ENCODE measurements at regions not wholly inside any gene's neighbourhood (a gene's known extent, or its start where the extent isn't known, plus 50 kb on each side); places are given as distances from the start of the nearest gene placed in this dataset.

DNA sequence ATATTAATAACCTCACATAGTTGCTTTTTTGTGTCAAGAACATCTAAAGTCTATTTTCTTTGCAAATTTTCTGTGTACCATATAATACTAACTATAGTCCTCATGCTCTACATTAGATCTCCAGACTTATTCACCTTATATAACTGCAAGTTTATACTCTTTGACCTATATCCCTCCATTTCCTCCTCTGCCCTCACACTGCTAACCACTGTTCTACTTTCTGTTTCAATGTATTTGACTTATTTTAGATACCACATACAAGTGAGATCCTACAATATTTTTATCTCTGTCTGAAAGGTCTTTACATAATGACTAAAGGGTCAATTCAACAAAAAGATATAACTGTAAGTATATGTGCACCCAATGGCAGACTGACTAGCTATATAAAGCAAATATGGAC is 789.7 kb upstream of the ZNF608 start:
- BruUV-seq (replicated peaks) = no TSS peak
- Histone ChIP-seq H3K4me1 (no peaks in the 10 kb centered on the region), H3K36me3 (ENCODE audit: control insufficient read depth, insufficient read depth, low read length) (no peaks in the 10 kb centered on the region), H3K4me3 (ENCODE audit: low read depth, low read length) (no peak overlapping the region), H3K9me3 (peaks cover 13% of the 10 kb centered on the region), H3K27me3 (replicated peaks; ENCODE audit: control insufficient read depth, insufficient read depth, low read length) (no peaks in the 10 kb centered on the region)
- POLR2A ChIA-PET = no interaction called here
- intact Hi-C loops (cut with micrococcal nuclease; ENCODE audit: unreplicated experiment) = no loop called here
- peaks cover 36% of the 10 kb centered on the region for H3K9me3 Mint-ChIP-seq (ENCODE audit: unreplicated experiment)
- TF ChIP-seq, protein P1, sequence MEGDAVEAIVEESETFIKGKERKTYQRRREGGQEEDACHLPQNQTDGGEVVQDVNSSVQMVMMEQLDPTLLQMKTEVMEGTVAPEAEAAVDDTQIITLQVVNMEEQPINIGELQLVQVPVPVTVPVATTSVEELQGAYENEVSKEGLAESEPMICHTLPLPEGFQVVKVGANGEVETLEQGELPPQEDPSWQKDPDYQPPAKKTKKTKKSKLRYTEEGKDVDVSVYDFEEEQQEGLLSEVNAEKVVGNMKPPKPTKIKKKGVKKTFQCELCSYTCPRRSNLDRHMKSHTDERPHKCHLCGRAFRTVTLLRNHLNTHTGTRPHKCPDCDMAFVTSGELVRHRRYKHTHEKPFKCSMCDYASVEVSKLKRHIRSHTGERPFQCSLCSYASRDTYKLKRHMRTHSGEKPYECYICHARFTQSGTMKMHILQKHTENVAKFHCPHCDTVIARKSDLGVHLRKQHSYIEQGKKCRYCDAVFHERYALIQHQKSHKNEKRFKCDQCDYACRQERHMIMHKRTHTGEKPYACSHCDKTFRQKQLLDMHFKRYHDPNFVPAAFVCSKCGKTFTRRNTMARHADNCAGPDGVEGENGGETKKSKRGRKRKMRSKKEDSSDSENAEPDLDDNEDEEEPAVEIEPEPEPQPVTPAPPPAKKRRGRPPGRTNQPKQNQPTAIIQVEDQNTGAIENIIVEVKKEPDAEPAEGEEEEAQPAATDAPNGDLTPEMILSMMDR (IDR thresholded peaks at IDR 0.05; ENCODE audit: insufficient read depth in 1 of 2, low read depth in 1 of 2, low read length in 1 of 2, severe bottlenecking in 1 of 2, unreplicated experiment in 1 of 2) = no peak
- no peaks in the 10 kb centered on the region for H3K36me3 Mint-ChIP-seq (ENCODE audit: insufficient read depth, unreplicated experiment)
- CTCF ChIA-PET = no interaction called here
- no peak overlapping the region for H3K4me3 Mint-ChIP-seq (ENCODE audit: unreplicated experiment)
- H3K27me3 Mint-ChIP-seq (ENCODE audit: insufficient read depth, unreplicated experiment) = no peaks in the 10 kb centered on the region
- H3K27ac Mint-ChIP-seq (ENCODE audit: unreplicated experiment) = no peak overlapping the region
- DNase-seq = no peak
- H3K4me1 Mint-ChIP-seq (ENCODE audit: low read depth, unreplicated experiment) = no peaks in the 10 kb centered on the region

DNA sequence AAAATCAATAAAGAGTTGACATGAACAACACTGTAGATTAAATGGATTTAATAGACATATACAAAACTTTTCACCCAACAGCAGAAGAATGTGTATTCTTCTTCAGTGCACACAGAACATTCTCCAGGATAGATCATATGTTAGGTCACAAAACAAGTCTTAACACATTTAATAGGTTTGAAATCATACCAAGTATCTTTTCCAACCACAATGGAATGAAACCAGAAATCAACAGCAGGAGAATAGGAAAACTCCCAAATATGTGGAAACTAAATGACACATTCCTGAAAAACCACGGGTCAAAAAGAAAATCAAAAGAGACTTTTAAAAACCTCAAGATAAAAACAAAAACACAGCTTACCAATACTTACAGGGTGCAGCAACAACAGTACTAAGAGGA is 790.1 kb upstream of the ZNF608 start:
- DNase-seq = no peak
- ChIA-PET POLR2A (no interaction called here), CTCF (no interaction called here)
- Mint-ChIP-seq H3K27me3 (ENCODE audit: insufficient read depth, unreplicated experiment) (no peaks in the 10 kb centered on the region), H3K9me3 (ENCODE audit: unreplicated experiment) (peaks cover 36% of the 10 kb centered on the region), H3K27ac (ENCODE audit: unreplicated experiment) (no peak overlapping the region), H3K36me3 (ENCODE audit: insufficient read depth, unreplicated experiment) (no peaks in the 10 kb centered on the region), H3K4me3 (ENCODE audit: unreplicated experiment) (no peak overlapping the region), H3K4me1 (ENCODE audit: low read depth, unreplicated experiment) (no peaks in the 10 kb centered on the region)
- peaks cover 13% of the 10 kb centered on the region for H3K9me3 ChIP-seq
- H3K27me3 ChIP-seq (replicated peaks; ENCODE audit: control insufficient read depth, insufficient read depth, low read length) = no peaks in the 10 kb centered on the region
- H3K4me3 ChIP-seq (ENCODE audit: low read depth, low read length) = no peak overlapping the region
- intact Hi-C loops (cut with micrococcal nuclease; ENCODE audit: unreplicated experiment) = no loop called here
- H3K4me1 ChIP-seq = no peaks in the 10 kb centered on the region
- TF ChIP-seq, protein P1 (IDR thresholded peaks at IDR 0.05; ENCODE audit: insufficient read depth in 1 of 2, low read depth in 1 of 2, low read length in 1 of 2, severe bottlenecking in 1 of 2, unreplicated experiment in 1 of 2) = no peak
- BruUV-seq (replicated peaks) = no TSS peak
- no peaks in the 10 kb centered on the region for H3K36me3 ChIP-seq (ENCODE audit: control insufficient read depth, insufficient read depth, low read length)

DNA sequence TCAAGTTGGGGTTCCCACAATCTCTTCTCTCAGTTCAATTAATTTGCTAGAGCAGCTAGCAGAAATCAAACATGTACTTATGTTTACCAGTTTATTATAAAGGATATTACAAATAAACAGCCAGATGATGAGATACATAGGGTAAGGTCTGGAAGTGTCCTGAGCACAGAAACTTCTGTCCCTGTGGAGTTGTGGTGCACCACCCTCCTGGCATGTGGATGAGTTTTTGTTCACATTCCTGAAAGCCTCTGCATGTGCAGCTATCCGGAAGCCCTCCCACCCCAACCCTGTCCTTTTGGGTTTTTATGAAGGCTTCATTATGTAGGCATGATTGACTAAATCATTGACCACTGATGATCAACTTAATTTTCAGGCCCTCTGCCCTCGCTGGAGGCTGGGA is 791.2 kb upstream of the ZNF608 start:
- ChIA-PET POLR2A (no interaction called here), CTCF (no interaction called here)
- Histone ChIP-seq H3K9me3 (peaks cover 13% of the 10 kb centered on the region), H3K27me3 (replicated peaks; ENCODE audit: control insufficient read depth, insufficient read depth, low read length) (no peaks in the 10 kb centered on the region), H3K4me1 (no peaks in the 10 kb centered on the region), H3K4me3 (ENCODE audit: low read depth, low read length) (no peak overlapping the region), H3K36me3 (ENCODE audit: control insufficient read depth, insufficient read depth, low read length) (no peaks in the 10 kb centered on the region)
- Mint-ChIP-seq H3K36me3 (ENCODE audit: insufficient read depth, unreplicated experiment) (no peaks in the 10 kb centered on the region), H3K9me3 (ENCODE audit: unreplicated experiment) (peaks cover 36% of the 10 kb centered on the region), H3K4me3 (ENCODE audit: unreplicated experiment) (no peak overlapping the region), H3K27ac (ENCODE audit: unreplicated experiment) (no peak overlapping the region), H3K4me1 (ENCODE audit: low read depth, unreplicated experiment) (no peaks in the 10 kb centered on the region), H3K27me3 (ENCODE audit: insufficient read depth, unreplicated experiment) (no peaks in the 10 kb centered on the region)
- DNase-seq = no peak
- TF ChIP-seq, protein P1 (IDR thresholded peaks at IDR 0.05; ENCODE audit: insufficient read depth in 1 of 2, low read depth in 1 of 2, low read length in 1 of 2, severe bottlenecking in 1 of 2, unreplicated experiment in 1 of 2) = no peak
- intact Hi-C loops (cut with micrococcal nuclease; ENCODE audit: unreplicated experiment) = no loop called here
- BruUV-seq (replicated peaks) = no TSS peak
